Natural killer cell (primary cell): ENCODE measurements at regions not wholly inside any gene's neighbourhood (a gene's known extent, or its start where the extent isn't known, plus 50 kb on each side); places are given as distances from the start of the nearest gene placed in this dataset.

Source experiments
- ATAC-seq, 3 donors: fragments of 150-1000 bp in 2 of 3; fragments of 200-7000 bp in 1 of 3; cut with Tn5 transposase; 1 replicate in 1 of 3; 2 replicates in 2 of 3; pipeline ENCODE4 v1.10.0; 2021; ENCODE audit warnings: mild to moderate bottlenecking in 2 of 3, moderate library complexity in 2 of 3
- DNase-seq, 2 donors: peaks; one replicate each; pipeline versions ENCODE4 v3.0.0 to v3.0.0-alpha.2; 2013 to 2021; ENCODE audit warnings: mixed read lengths in 1 of 2
- H3K27ac ChIP-seq: one replicate; pipeline ENCODE4 v1.5.1; 2013; ENCODE audit warnings: mild to moderate bottlenecking, low read length
- H3K27me3 ChIP-seq: one replicate; pipeline ENCODE4 v1.6.1; 2013; ENCODE audit warnings: low read length; ENCODE audit not compliant: control insufficient read depth, insufficient read depth
- H3K36me3 ChIP-seq: one replicate; pipeline ENCODE4 v1.6.1; 2013; ENCODE audit warnings: low read length; ENCODE audit not compliant: control insufficient read depth, insufficient read depth
- H3K4me1 ChIP-seq: one replicate; pipeline ENCODE4 v1.6.1; 2013; ENCODE audit warnings: low read length; ENCODE audit not compliant: control insufficient read depth, insufficient read depth
- H3K4me3 ChIP-seq: one replicate; pipeline ENCODE4 v1.5.1; 2013; ENCODE audit warnings: low read length
- H3K9me3 ChIP-seq: one replicate; pipeline ENCODE4 v1.6.1; 2013; ENCODE audit warnings: low read length; ENCODE audit not compliant: control insufficient read depth, insufficient read depth
- H3K27ac Mint-ChIP-seq, 2 donors: one replicate each; pipeline ENCODE4 v1.8.0; 2022; ENCODE audit warnings: mild to moderate bottlenecking in 2 of 2, mixed read lengths in 2 of 2, moderate library complexity in 1 of 2
- H3K27me3 Mint-ChIP-seq, 2 donors: one replicate each; pipeline ENCODE4 v1.8.0; 2022; ENCODE audit warnings: low read depth in 2 of 2, mixed read lengths in 2 of 2
- H3K36me3 Mint-ChIP-seq: one replicate; pipeline ENCODE4 v1.8.0; 2022; ENCODE audit warnings: mixed read lengths
- H3K4me1 Mint-ChIP-seq, 2 donors: one replicate each; pipeline ENCODE4 v1.8.0; 2022; ENCODE audit warnings: mixed read lengths in 2 of 2
- H3K4me3 Mint-ChIP-seq: one replicate; pipeline ENCODE4 v1.8.0; 2022; ENCODE audit warnings: mild to moderate bottlenecking, moderate library complexity, mixed read lengths
- H3K9me3 Mint-ChIP-seq, 2 donors: one replicate each; pipeline ENCODE4 v1.8.0; 2022; ENCODE audit warnings: mixed read lengths in 2 of 2
- CTCF ChIP-seq: fragments of 200-600 bp; IDR thresholded peaks from one replicate; pipeline ENCODE4 v1.8.0; 2022; ENCODE audit warnings: antibody characterized with exemption
- WGBS: methylation state at CpG from one replicate; pipeline ENCODE4 v1.1.7; 2013; ENCODE audit warnings: missing lambda C conversion rate; ENCODE audit not compliant: insufficient coverage; 5-methylcytosine and 5-hydroxymethylcytosine counted together
- intact Hi-C: fragments of 100-400 bp; cut with micrococcal nuclease; formaldehyde crosslinking; loops from one replicate; pipeline ENCODE4 v1.14.2; 2022

GRCh38 chr7:82696631-82697030, 253.1 kb upstream of the CACNA2D1 start:
- Mint-ChIP-seq H3K4me3 (no peak overlapping the region), H3K4me1 (no peaks in the 10 kb centered on the region), H3K27ac (no peak overlapping the region), H3K9me3 (no peaks in the 10 kb centered on the region), H3K27me3 (peaks cover 0 to 4% of the 10 kb centered on the region in 2 donors), H3K36me3 (no peaks in the 10 kb centered on the region)
- no peaks in the 10 kb centered on the region for H3K4me1 ChIP-seq
- no peaks in the 10 kb centered on the region for H3K27me3 ChIP-seq
- H3K36me3 ChIP-seq: no peaks in the 10 kb centered on the region
- intact Hi-C loops: no loop called here
- no peak for TF ChIP-seq CTCF
- no peak for ATAC-seq
- no peak overlapping the region for H3K27ac ChIP-seq
- no peak for DNase-seq
- no peaks in the 10 kb centered on the region for H3K9me3 ChIP-seq
- 92% methylated on average over 3 of the region's 3 CpGs for WGBS
- H3K4me3 ChIP-seq: no peak overlapping the region

- Histone ChIP-seq H3K9me3 (no peaks in the 10 kb centered on the region), H3K4me1 (no peaks in the 10 kb centered on the region), H3K27ac (no peak overlapping the region), H3K36me3 (no peaks in the 10 kb centered on the region), H3K27me3 (no peaks in the 10 kb centered on the region), H3K4me3 (no peak overlapping the region)
- ATAC-seq (no peak), DNase-seq (no peak)
- Mint-ChIP-seq H3K27ac (no peak overlapping the region), H3K4me3 (no peak overlapping the region), H3K4me1 (no peaks in the 10 kb centered on the region), H3K27me3 (peaks cover 0 to 9% of the 10 kb centered on the region in 2 donors), H3K36me3 (no peaks in the 10 kb centered on the region), H3K9me3 (no peaks in the 10 kb centered on the region)
- intact Hi-C loops: no loop called here
- TF ChIP-seq CTCF: no peak
- WGBS: 84% methylated on average over 3 of the region's 5 CpGs
Observed at GRCh38 chr7:82694022-82694421, 250.4 kb upstream of the CACNA2D1 start.

GRCh38 chr7:82690929-82691328, 247.4 kb upstream of the CACNA2D1 start:
- no peaks in the 10 kb centered on the region for H3K4me1 Mint-ChIP-seq
- no peak for ATAC-seq
- Histone ChIP-seq H3K36me3 (no peaks in the 10 kb centered on the region), H3K9me3 (no peaks in the 10 kb centered on the region), H3K4me3 (no peak overlapping the region), H3K27ac (no peak overlapping the region), H3K27me3 (no peaks in the 10 kb centered on the region), H3K4me1 (no peaks in the 10 kb centered on the region)
- H3K9me3 Mint-ChIP-seq: no peaks in the 10 kb centered on the region
- 97% methylated on average over 7 of the region's 7 CpGs for WGBS
- intact Hi-C loops: no loop called here
- H3K27me3 Mint-ChIP-seq: peaks cover 0 to 9% of the 10 kb centered on the region in 2 donors
- no peak for DNase-seq
- no peaks in the 10 kb centered on the region for H3K36me3 Mint-ChIP-seq
- TF ChIP-seq CTCF: no peak
- H3K4me3 Mint-ChIP-seq: no peak overlapping the region
- H3K27ac Mint-ChIP-seq: no peak overlapping the region

- Histone ChIP-seq H3K4me3 (no peak overlapping the region), H3K27ac (no peak overlapping the region), H3K27me3 (no peaks in the 10 kb centered on the region), H3K4me1 (no peaks in the 10 kb centered on the region), H3K9me3 (no peaks in the 10 kb centered on the region), H3K36me3 (no peaks in the 10 kb centered on the region)
- H3K4me3 Mint-ChIP-seq: no peak overlapping the region
- intact Hi-C loops: no loop called here
- no peak for TF ChIP-seq CTCF
- ATAC-seq (no peak), DNase-seq (no peak)
- no peaks in the 10 kb centered on the region for H3K9me3 Mint-ChIP-seq
- no peak overlapping the region for H3K27ac Mint-ChIP-seq
- no peaks in the 10 kb centered on the region for H3K27me3 Mint-ChIP-seq
- no peaks in the 10 kb centered on the region for H3K4me1 Mint-ChIP-seq
- WGBS: 75% methylated on average over 1 of the region's 1 CpG
- no peaks in the 10 kb centered on the region for H3K36me3 Mint-ChIP-seq
Observed at GRCh38 chr7:82685214-82685613, 241.6 kb upstream of the CACNA2D1 start.
